ENCODE measurements at regions not wholly inside any gene's neighbourhood (a gene's known extent, or its start where the extent isn't known, plus 50 kb on each side); places are given as distances from the start of the nearest gene placed in this dataset.

DNA sequence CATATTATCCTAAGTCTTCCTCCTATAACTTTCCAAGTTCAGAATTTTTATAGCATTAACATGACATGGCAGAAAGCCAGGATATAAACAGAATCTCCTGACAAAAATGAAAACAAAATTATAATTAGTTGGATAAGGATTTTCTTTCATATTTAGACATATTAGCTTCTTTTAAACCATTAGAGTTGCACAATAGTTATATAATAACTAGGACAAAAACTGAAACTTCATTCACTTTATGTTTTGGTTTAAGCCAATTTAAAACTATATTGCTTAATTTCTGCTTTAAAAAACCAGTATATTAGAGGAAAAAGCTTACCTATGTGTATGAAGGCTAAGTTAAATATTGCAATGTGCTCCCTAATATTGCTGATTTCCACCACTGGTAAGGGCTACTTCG lies 254.8 kb downstream of the GPD2 start:
- Histone ChIP-seq H3K27ac (ENCODE audit: poor library complexity, severe bottlenecking) (no peak overlapping the region), H3K4me3 (ENCODE audit: severe bottlenecking) (no peak overlapping the region), H3K9me3 (ENCODE audit: severe bottlenecking) (no peaks in the 10 kb centered on the region), H3K27me3 (ENCODE audit: insufficient read depth, poor library complexity, severe bottlenecking) (no peaks in the 10 kb centered on the region), H3K36me3 (ENCODE audit: low read depth) (no peaks in the 10 kb centered on the region), H3K4me1 (ENCODE audit: insufficient read depth, poor library complexity, severe bottlenecking) (no peaks in the 10 kb centered on the region)
- ATAC-seq (ENCODE audit: low read depth) (no peak), DNase-seq (ENCODE audit: low spot score) (no peak)
- TF ChIP-seq, protein P1, sequence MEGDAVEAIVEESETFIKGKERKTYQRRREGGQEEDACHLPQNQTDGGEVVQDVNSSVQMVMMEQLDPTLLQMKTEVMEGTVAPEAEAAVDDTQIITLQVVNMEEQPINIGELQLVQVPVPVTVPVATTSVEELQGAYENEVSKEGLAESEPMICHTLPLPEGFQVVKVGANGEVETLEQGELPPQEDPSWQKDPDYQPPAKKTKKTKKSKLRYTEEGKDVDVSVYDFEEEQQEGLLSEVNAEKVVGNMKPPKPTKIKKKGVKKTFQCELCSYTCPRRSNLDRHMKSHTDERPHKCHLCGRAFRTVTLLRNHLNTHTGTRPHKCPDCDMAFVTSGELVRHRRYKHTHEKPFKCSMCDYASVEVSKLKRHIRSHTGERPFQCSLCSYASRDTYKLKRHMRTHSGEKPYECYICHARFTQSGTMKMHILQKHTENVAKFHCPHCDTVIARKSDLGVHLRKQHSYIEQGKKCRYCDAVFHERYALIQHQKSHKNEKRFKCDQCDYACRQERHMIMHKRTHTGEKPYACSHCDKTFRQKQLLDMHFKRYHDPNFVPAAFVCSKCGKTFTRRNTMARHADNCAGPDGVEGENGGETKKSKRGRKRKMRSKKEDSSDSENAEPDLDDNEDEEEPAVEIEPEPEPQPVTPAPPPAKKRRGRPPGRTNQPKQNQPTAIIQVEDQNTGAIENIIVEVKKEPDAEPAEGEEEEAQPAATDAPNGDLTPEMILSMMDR (IDR thresholded peaks at IDR 0.05; ENCODE audit: poor library complexity, severe bottlenecking): no peak

DNA sequence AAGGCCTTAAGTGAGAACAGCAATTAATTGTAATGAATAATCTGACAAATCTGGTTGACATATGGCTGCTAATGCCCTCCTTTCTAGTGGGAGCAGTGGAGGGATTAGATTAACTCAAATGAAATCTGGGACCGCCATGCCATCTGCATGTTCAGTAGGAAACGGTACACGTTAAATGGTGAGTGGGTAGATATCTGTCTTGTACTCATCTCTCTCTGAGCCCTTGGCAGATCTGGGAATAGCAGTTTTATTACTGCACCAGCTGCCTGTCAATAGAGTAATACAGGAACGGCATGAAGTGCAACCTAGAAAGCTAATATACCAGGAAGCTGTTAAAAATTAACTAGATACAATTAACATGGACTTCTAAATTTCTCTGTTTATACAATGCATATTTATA lies 258.8 kb downstream of the GPD2 start:
- H3K4me3 ChIP-seq (ENCODE audit: severe bottlenecking): no peak overlapping the region
- no peak for ATAC-seq (ENCODE audit: low read depth)
- DNase-seq (ENCODE audit: low spot score): no peak
- H3K9me3 ChIP-seq (ENCODE audit: severe bottlenecking): no peaks in the 10 kb centered on the region
- H3K36me3 ChIP-seq (ENCODE audit: low read depth): no peaks in the 10 kb centered on the region
- no peaks in the 10 kb centered on the region for H3K4me1 ChIP-seq (ENCODE audit: insufficient read depth, poor library complexity, severe bottlenecking)
- TF ChIP-seq, protein P1 (IDR thresholded peaks at IDR 0.05; ENCODE audit: poor library complexity, severe bottlenecking): no peak
- no peaks in the 10 kb centered on the region for H3K27me3 ChIP-seq (ENCODE audit: insufficient read depth, poor library complexity, severe bottlenecking)
- no peak overlapping the region for H3K27ac ChIP-seq (ENCODE audit: poor library complexity, severe bottlenecking)

DNA sequence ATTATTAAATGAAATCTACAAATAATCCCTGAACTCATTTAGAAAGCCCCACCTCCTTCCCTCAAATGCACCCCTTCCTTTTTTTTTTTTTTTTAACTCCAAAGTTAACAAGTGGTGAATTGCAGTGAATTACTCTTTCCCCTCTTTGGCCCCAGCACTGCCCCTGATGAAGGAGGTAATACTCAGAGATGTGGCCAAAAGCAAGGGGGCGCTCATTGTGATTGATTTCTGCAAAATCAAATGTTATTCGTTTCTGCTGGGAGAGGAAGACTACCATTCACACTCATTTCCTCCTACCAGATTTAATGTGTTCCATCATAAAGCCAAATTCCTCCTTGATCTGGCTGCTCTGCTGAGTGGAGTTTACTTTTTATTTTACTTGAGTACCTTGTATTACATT lies 259.4 kb downstream of the GPD2 start:
- Histone ChIP-seq H3K27ac (ENCODE audit: poor library complexity, severe bottlenecking) (no peak overlapping the region), H3K4me1 (ENCODE audit: insufficient read depth, poor library complexity, severe bottlenecking) (no peaks in the 10 kb centered on the region), H3K36me3 (ENCODE audit: low read depth) (no peaks in the 10 kb centered on the region), H3K9me3 (ENCODE audit: severe bottlenecking) (no peaks in the 10 kb centered on the region), H3K27me3 (ENCODE audit: insufficient read depth, poor library complexity, severe bottlenecking) (no peaks in the 10 kb centered on the region), H3K4me3 (ENCODE audit: severe bottlenecking) (no peak overlapping the region)
- TF ChIP-seq, protein P1 (IDR thresholded peaks at IDR 0.05; ENCODE audit: poor library complexity, severe bottlenecking): no peak
- ATAC-seq (ENCODE audit: low read depth) (no peak), DNase-seq (ENCODE audit: low spot score) (no peak)

DNA sequence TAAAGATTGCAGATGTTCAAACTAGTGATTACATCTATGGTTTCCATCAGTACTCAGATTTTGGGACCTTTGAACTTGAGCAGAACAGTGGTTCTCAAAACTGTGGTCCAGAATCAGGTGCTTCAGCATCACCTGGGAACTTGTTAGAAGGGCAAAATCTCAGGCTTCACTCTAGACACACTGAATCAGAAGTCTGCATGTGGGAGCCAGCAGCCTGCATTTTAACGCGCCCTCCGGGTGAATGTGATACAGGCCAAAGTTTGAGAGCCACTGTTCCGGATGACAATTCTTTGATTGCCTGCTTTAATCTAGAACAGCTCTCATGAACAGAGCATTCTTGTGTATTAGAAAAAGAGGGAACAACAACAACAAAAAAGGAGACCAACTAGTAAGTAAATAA lies 261.7 kb downstream of the GPD2 start:
- no peak for ATAC-seq (ENCODE audit: low read depth)
- H3K36me3 ChIP-seq (ENCODE audit: low read depth): no peaks in the 10 kb centered on the region
- no peak overlapping the region for H3K27ac ChIP-seq (ENCODE audit: poor library complexity, severe bottlenecking)
- TF ChIP-seq, protein P1 (IDR thresholded peaks at IDR 0.05; ENCODE audit: poor library complexity, severe bottlenecking): no peak
- H3K4me1 ChIP-seq (ENCODE audit: insufficient read depth, poor library complexity, severe bottlenecking): no peaks in the 10 kb centered on the region
- no peaks in the 10 kb centered on the region for H3K27me3 ChIP-seq (ENCODE audit: insufficient read depth, poor library complexity, severe bottlenecking)
- DNase-seq (ENCODE audit: low spot score): no peak
- H3K4me3 ChIP-seq (ENCODE audit: severe bottlenecking): no peak overlapping the region
- H3K9me3 ChIP-seq (ENCODE audit: severe bottlenecking): no peaks in the 10 kb centered on the region

DNA sequence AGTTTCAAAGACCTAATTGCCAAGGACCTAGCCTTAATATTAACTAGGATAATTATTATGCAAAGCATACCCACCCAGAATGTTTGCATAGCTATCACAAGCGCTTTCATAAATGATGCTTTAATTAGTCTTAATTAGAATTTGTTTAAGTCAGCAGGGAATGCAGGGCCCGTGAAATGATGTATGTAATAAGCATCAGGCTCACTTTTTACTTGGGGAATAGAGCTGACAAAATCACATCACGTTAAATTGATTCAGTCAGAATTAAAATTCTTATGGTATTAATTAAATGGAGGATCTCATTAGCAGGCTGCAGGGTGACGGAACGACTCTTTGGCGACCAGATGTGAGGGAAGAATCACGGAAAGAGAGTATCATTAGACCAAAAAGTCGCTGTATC lies 264.5 kb downstream of the GPD2 start:
- H3K4me1 ChIP-seq (ENCODE audit: insufficient read depth, poor library complexity, severe bottlenecking): no peaks in the 10 kb centered on the region
- H3K4me3 ChIP-seq (ENCODE audit: severe bottlenecking): no peak overlapping the region
- TF ChIP-seq, protein P1 (IDR thresholded peaks at IDR 0.05; ENCODE audit: poor library complexity, severe bottlenecking): no peak
- ATAC-seq (ENCODE audit: low read depth) (no peak), DNase-seq (ENCODE audit: low spot score) (no peak)
- H3K36me3 ChIP-seq (ENCODE audit: low read depth): no peaks in the 10 kb centered on the region
- H3K9me3 ChIP-seq (ENCODE audit: severe bottlenecking): peaks cover 2% of the 10 kb centered on the region
- H3K27me3 ChIP-seq (ENCODE audit: insufficient read depth, poor library complexity, severe bottlenecking): no peaks in the 10 kb centered on the region
- no peak overlapping the region for H3K27ac ChIP-seq (ENCODE audit: poor library complexity, severe bottlenecking)
